HEK293 (cell line): ENCODE measurements at regions not wholly inside any gene's neighbourhood (a gene's known extent, or its start where the extent isn't known, plus 50 kb on each side); places are given as distances from the start of the nearest gene placed in this dataset.

Experiments used
- CTCF ChIA-PET: fragments of 350-600 bp; formaldehyde crosslinking; extraction: SDS; loops from one replicate; lab custom pipeline; 2021; ENCODE audit warnings: antibody characterized with exemption; lab: Yijun Ruan, JAX
- POLR2A ChIA-PET: fragments of 300-600 bp; formaldehyde crosslinking; extraction: SDS; loops from one replicate; lab custom pipeline; 2020; ENCODE audit warnings: antibody characterized with exemption, inconsistent platforms; lab: Yijun Ruan, JAX
- H3K27ac ChIP-seq: fragments of 200-500 bp; sonication (Bioruptor generic); 2 replicates; pipeline ENCODE4 v1.5.1; 2014; ENCODE audit warnings: low read depth, low read length, control low read depth, inconsistent platforms; ENCODE audit errors: extremely low read depth
- H3K36me3 ChIP-seq, 2 experiments: fragments of 200-500 bp in 1 of 2; sonication (Bioruptor generic) in 1 of 2; 1 replicate in 1 of 2; 2 replicates in 1 of 2; pipeline ENCODE4 v1.5.1; 2014 to 2017; ENCODE audit warnings: inconsistent platforms in 2 of 2, low read length in 2 of 2; ENCODE audit not compliant: control insufficient read depth in 2 of 2, insufficient read depth in 1 of 2
- H3K4me1 ChIP-seq: fragments of 200-500 bp; sonication (Bioruptor generic); 2 replicates; pipeline ENCODE4 v1.5.1; 2014; ENCODE audit warnings: mild to moderate bottlenecking, low read length, inconsistent platforms; ENCODE audit not compliant: control insufficient read depth, insufficient read depth
- H3K4me3 ChIP-seq: 2 replicates; pipeline ENCODE4 v1.5.1; 2011; ENCODE audit warnings: low read depth, mild to moderate bottlenecking, control low read depth, low read length, moderate library complexity
- H3K9me3 ChIP-seq: fragments of 200-500 bp; sonication (Bioruptor generic); 2 replicates; pipeline ENCODE4 v1.5.1; 2014; ENCODE audit warnings: low read depth, low read length, inconsistent platforms; ENCODE audit not compliant: control insufficient read depth, insufficient read depth
- AEBP2 ChIP-seq: fragments of 450-650 bp; formaldehyde crosslinking; IDR thresholded peaks from 2 replicates; pipeline ENCODE4 v1.5.1; 2016; ENCODE audit warnings: missing biosample characterization, missing genetic modification characterization, borderline replicate concordance
- BCL11A ChIP-seq: fragments of 450-650 bp; formaldehyde crosslinking; IDR thresholded peaks from 2 replicates; pipeline ENCODE4 v1.5.1; 2016; ENCODE audit warnings: low read depth, missing biosample characterization, missing genetic modification characterization
- BCL6B ChIP-seq: fragments of 450-650 bp; formaldehyde crosslinking; IDR thresholded peaks from 2 replicates; pipeline ENCODE4 v1.5.1; 2017; ENCODE audit warnings: missing biosample characterization, missing genetic modification characterization
- KLF16 ChIP-seq: fragments of 450-650 bp; formaldehyde crosslinking; IDR thresholded peaks from 2 replicates; pipeline ENCODE4 v1.5.1; 2017; ENCODE audit warnings: missing biosample characterization, missing genetic modification characterization
- OSR2 ChIP-seq: fragments of 450-650 bp; formaldehyde crosslinking; IDR thresholded peaks from 2 replicates; pipeline ENCODE4 v1.5.1; 2016; ENCODE audit warnings: missing biosample characterization, missing genetic modification characterization
- PATZ1 ChIP-seq: fragments of 450-650 bp; formaldehyde crosslinking; IDR thresholded peaks from 2 replicates; pipeline ENCODE4 v1.5.1; 2016; ENCODE audit warnings: missing biosample characterization, missing genetic modification characterization
- SETDB1 ChIP-seq: IDR thresholded peaks from one replicate; pipeline ENCODE4 v1.6.1; 2017; ENCODE audit warnings: mild to moderate bottlenecking, low read length, moderate library complexity, mixed read lengths; ENCODE audit not compliant: insufficient read length
- WT1 ChIP-seq: fragments of 450-650 bp; formaldehyde crosslinking; IDR thresholded peaks from 2 replicates; pipeline ENCODE4 v1.5.1; 2016; ENCODE audit warnings: missing biosample characterization, missing genetic modification characterization
- YY1 ChIP-seq: fragments of 450-650 bp; formaldehyde crosslinking; IDR thresholded peaks from 2 replicates; pipeline ENCODE4 v1.5.1; 2018; ENCODE audit warnings: missing biosample characterization, missing genetic modification characterization
- ZFP69B ChIP-seq: fragments of 450-650 bp; formaldehyde crosslinking; IDR thresholded peaks from 2 replicates; pipeline ENCODE4 v1.5.1; 2016; ENCODE audit warnings: missing biosample characterization, missing genetic modification characterization
- ZNF133 ChIP-seq: fragments of 450-650 bp; formaldehyde crosslinking; IDR thresholded peaks from 2 replicates; pipeline ENCODE4 v1.5.1; 2016; ENCODE audit warnings: missing biosample characterization, missing genetic modification characterization
- ZNF302 ChIP-seq: fragments of 450-650 bp; formaldehyde crosslinking; IDR thresholded peaks from 2 replicates; pipeline ENCODE4 v1.5.1; 2016; ENCODE audit warnings: missing biosample characterization, missing genetic modification characterization, low read depth
- ZNF544 ChIP-seq: fragments of 450-650 bp; formaldehyde crosslinking; IDR thresholded peaks from 2 replicates; pipeline ENCODE4 v1.5.0; 2017; ENCODE audit warnings: missing biosample characterization, missing genetic modification characterization
- ZNF548 ChIP-seq: fragments of 450-650 bp; formaldehyde crosslinking; IDR thresholded peaks from 2 replicates; pipeline ENCODE4 v1.5.1; 2016; ENCODE audit warnings: missing biosample characterization, missing genetic modification characterization
- ZNF596 ChIP-seq: fragments of 450-650 bp; IDR thresholded peaks from 2 replicates; pipeline ENCODE4 v1.5.0; 2018; ENCODE audit warnings: missing biosample characterization, mild to moderate bottlenecking, missing genetic modification characterization, moderate library complexity
- ZNF610 ChIP-seq: fragments of 450-650 bp; formaldehyde crosslinking; IDR thresholded peaks from 2 replicates; pipeline ENCODE4 v1.5.1; 2016; ENCODE audit warnings: missing biosample characterization, missing genetic modification characterization, borderline replicate concordance
- ZNF621 ChIP-seq: fragments of 450-650 bp; formaldehyde crosslinking; IDR thresholded peaks from 2 replicates; pipeline ENCODE4 v1.5.1; 2017; ENCODE audit warnings: missing biosample characterization, missing genetic modification characterization
- ZNF645 ChIP-seq: fragments of 450-650 bp; formaldehyde crosslinking; IDR thresholded peaks from 2 replicates; pipeline ENCODE4; 2016; ENCODE audit warnings: missing biosample characterization, missing genetic modification characterization
- ZNF791 ChIP-seq: fragments of 450-650 bp; formaldehyde crosslinking; IDR thresholded peaks from 2 replicates; pipeline ENCODE4 v1.5.1; 2016; ENCODE audit warnings: missing biosample characterization, missing genetic modification characterization
- ZNF792 ChIP-seq: fragments of 450-650 bp; formaldehyde crosslinking; IDR thresholded peaks from 2 replicates; pipeline ENCODE4 v1.5.1; 2016; ENCODE audit warnings: missing biosample characterization, missing genetic modification characterization
- ZSCAN16 ChIP-seq: fragments of 450-650 bp; formaldehyde crosslinking; IDR thresholded peaks from 2 replicates; pipeline ENCODE4 v1.5.1; 2016; ENCODE audit warnings: missing biosample characterization, missing genetic modification characterization

GRCh38 chr18:25443776-25444175 lies 91.8 kb upstream of the ZNF521 start:
- Histone ChIP-seq H3K27ac (no peak overlapping the region), H3K4me1 (no peaks in the 10 kb centered on the region), H3K36me3 (no peaks in the 10 kb centered on the region), H3K4me3 (no peak overlapping the region), H3K9me3 (no peaks in the 10 kb centered on the region)
- no peak for TF ChIP-seq YY1
- no peak for TF ChIP-seq ZNF621 (tag by site-specific recombination)
- TF ChIP-seq ZSCAN16, result no peak
- no peak for TF ChIP-seq ZNF791 (tag by site-specific recombination)
- no peak for TF ChIP-seq SETDB1
- TF ChIP-seq BCL11A (tag by site-specific recombination), result no peak
- TF ChIP-seq BCL6B (tag by site-specific recombination), result no peak
- TF ChIP-seq ZNF792 (tag by site-specific recombination), result no peak
- no peak for TF ChIP-seq ZNF133 (tag by site-specific recombination)
- TF ChIP-seq ZNF544 (tag by site-specific recombination), result no peak
- TF ChIP-seq OSR2 (tag by site-specific recombination), result no peak
- no peak for TF ChIP-seq AEBP2 (tag by site-specific recombination)
- no peak for TF ChIP-seq ZFP69B (tag by site-specific recombination)
- TF ChIP-seq ZNF645 (tag by site-specific recombination), result no peak
- TF ChIP-seq ZNF610 (tag by site-specific recombination), result no peak
- TF ChIP-seq ZNF596 (tag by site-specific recombination), result no peak
- no peak for TF ChIP-seq PATZ1 (tag by site-specific recombination)
- no peak for TF ChIP-seq WT1
- ChIA-PET POLR2A (no interaction called here), CTCF (interaction anchor here (1.0 kb wide), 1 partner anchor 54 kb away, joined by 3 read pairs; no protein-coding TSS in a partner anchor)

- TF ChIP-seq ZNF548 (tag by site-specific recombination) (no peak), BCL11A (tag by site-specific recombination) (no peak), KLF16 (no peak), ZNF302 (tag by site-specific recombination) (no peak)
- no peak overlapping the region for H3K4me3 ChIP-seq
- no peaks in the 10 kb centered on the region for H3K4me1 ChIP-seq
- no peaks in the 10 kb centered on the region for H3K36me3 ChIP-seq
- no peak overlapping the region for H3K27ac ChIP-seq
- POLR2A ChIA-PET, result no interaction called here
- CTCF ChIA-PET, result interaction anchor here (0.6 kb wide), 1 partner anchor 700 kb away, joined by 3 read pairs; no protein-coding TSS in a partner anchor
- H3K9me3 ChIP-seq, result no peaks in the 10 kb centered on the region
Measured at GRCh38 chr18:25435149-25435782, 83.3 kb upstream of the ZNF521 start.
